Activated naive CD4-positive, alpha-beta T cell (primary cell): ENCODE measurements at regions not wholly inside any gene's neighbourhood (a gene's known extent, or its start where the extent isn't known, plus 50 kb on each side); places are given as distances from the start of the nearest gene placed in this dataset.
"Not testable (repeated sequence)": the region's sequence is repeated elsewhere in the genome, so short reads cannot be mapped to it uniquely, and the experiment has no call there.

ENCODE experiments used
- DNase-seq, 4 experiments: peaks; one replicate each; lab custom pipeline; 2025; lab: John Stamatoyannopoulos, UW

DNA sequence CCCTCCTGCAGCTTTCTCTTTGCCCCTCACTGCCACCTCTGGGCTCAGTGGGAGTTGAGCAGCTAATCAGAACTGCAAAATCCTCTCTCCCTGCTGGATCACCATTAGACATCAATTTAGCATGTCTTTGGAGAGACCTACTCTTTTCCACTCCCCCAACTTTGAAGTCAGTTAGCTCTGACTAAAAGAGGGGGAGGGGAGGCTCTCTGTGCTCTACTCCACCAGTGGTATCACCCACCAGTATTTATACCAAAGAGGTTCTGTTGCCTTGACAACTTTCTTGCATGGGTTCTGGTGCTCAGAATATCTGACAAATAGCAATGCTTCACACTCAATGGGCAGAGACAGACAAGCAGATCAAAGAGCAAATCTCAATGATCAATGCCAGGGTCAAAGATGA is 146.2 kb upstream of the ROPN1 start:
- no peak for DNase-seq

DNA sequence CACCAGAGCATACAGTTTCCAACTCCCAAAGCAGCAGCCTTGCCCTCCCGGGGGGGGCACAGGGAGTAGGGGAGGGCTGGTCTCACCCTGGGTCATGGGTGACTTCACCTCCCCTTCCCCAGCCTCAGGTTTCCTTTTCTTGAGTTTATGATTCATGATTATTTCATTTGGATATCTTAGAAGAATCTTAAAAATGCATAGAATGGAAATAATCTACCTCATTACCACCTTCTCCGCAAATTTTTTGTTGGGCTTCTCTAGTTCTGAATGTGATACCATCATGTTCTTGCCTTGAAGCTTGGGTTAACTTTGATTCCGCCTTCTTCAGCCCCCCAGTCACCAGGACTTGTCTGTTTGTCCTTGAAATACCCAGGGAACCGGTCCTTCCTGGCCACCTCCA is 148.8 kb upstream of the ROPN1 start:
- DNase-seq = no peak

DNA sequence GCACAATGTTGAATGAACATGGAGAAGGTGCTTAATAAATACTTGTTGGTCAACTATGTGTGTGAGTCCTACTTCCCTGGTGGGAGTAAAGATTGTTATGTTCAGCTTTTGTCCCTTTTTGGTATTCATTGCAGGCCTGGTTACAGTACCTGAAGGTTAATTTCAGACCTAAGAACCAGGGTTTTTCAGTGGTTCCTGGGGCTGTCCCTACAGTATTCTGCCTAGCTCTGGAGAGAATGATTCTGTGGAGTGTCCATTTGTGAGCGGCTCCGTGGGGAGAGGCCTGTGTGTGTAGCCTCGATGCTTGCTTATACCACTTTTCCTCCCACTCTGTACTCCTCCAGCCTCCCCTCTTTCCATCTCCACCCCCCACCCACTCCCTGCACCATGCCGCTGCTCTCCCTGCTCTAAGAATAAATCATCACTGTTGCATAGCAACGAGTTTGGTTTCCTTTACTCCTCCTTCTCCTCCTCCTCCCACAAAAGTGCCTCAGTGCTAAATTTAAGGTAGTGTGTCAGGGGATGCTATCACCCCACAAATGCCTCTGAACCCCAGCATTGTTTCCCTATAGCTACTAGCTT is 150.6 kb upstream of the ROPN1 start:
- no peak for DNase-seq

DNA sequence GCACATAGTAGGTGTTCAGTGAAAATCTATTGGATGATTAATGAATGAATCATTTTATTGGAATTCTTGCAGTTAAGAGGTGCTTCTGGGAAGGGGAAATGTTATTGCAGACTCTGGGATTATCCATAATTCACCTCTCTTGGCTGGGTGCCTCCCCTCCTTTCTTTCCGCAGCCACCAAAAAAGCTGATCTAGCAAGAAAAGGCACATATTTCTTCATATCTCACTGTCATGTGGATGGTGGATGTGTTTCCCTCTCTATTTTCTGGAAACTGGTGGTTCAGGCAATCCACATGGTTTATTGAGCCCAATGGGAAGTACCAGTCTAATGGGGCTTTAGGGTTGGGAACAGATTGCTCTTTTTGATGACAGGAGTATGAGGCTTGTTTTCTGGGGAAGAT is 151.1 kb upstream of the ROPN1 start:
- no peak for DNase-seq

GRCh38 chr3:124144035-124144814 is 152.3 kb upstream of the ROPN1 start:
- DNase-seq = no peak

DNA sequence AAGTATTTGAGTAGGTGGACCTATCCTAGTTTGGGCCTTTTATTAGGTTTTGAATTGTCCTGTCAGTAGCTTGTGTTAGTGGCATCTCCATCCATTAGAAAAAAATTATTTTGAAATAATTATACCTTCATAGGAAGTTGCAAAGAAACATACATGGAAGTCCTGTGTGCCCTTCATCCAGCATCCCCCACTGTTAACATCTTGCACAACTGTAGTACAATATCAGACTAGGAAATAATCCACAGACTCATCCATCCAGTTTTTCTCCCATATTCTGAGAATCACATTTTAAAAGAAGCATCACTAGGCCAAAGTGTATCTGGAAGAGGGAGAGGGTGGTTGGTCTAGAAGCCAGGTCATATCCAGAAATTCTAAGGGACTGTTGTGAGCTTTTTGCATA is 155.5 kb upstream of the ROPN1 start:
- no peak for DNase-seq

DNA sequence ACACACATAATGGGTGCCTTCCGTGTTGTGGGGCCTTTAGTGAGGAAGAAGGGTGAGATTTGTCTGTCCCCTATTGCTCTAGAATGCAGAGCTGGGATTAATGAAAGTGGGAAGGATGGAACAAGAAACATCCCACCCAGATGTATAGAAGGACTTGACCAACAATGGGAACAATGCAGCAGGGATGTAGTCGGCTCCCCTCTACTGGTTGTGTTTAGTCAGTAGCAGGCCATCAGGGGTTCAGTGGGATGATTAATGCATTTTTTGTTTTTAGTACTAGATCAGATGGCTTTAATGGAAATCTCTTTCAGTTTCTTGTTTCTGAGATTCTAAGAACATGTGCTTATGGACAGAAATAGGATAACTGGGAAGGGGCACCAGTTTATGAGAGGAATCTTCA is 156.0 kb upstream of the ROPN1 start:
- no peak for DNase-seq

DNA sequence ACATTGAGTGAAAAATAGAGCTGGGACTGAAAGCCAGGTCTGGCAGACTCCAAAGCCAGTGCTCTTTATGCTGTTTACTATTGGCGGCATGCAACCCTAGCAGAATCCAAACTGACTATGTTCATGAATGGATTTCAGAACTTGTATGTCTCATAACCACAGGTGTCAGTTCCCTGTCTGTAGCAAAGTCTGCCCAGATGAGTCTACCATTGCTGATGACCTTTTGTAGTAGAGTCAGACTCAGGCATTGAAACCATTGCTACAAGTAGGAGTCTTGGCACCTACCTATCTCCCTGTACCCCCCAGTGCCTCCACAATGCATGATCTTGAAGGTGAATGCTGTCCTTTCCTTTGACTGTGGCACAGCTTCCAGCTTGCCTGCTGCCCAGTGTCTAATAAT is 157.2 kb upstream of the ROPN1 start:
- no peak for DNase-seq

- no peak for DNase-seq
Measured at GRCh38 chr3:124149771-124150170, 157.8 kb upstream of the ROPN1 start.

DNA sequence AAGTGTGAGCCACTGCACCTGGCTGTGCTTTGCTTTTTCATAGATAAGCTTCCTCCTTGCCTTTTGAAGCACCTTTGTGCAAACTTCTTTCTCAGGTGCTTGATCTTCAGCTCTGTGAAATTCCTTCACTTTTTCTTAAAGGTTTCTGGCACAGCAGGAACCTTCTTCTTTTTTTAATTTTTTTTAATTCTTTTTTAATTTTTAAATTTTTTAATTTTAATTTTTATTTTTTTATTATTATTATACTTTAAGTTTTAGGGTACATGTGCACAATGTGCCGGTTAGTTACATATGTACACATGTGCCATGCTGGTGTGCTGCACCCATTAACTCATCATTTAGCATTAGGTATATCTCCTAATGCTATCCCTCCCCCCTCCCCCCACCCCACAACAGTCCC is 161.0 kb upstream of the ROPN1 start:
- not testable (repeated sequence) for DNase-seq

DNA sequence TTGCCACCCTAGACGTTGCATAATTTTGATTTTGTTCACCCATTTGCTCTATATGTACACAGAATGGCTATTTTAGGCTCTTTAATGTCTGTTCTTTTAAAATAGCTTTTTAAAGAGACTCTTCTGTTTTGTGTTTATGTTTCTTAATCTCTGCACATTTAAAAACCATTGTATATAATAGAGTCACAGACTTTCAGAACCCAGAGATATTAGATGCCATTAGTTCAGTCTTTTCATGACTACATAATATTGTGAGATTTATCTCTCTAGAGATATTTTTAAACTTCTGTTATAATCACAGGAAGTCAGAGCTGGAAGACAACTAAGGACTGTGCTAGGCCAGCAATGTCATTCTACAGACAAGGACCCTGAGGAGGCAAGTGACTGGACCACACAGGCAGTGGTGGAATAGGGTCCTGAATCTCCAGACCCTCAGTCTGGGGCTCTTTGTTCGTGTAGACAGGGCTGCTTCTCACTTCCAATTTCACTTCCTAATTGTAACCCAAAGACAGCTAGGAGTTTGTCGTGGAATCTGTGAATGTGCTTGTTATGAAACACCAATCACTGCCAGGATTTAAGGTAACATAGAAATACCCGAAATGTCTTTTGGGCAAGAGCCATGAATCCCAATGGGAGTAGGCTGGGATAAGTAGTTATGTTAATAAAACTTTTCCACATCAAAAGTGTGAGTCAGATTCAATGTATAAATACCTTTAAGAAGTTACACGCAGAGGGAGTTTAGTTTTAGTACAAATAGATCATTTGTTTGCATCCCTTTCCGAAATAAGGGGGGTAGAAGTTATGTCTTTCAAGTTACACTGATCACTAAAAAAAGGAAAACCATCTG is 165.2 kb upstream of the ROPN1 start:
- no peak for DNase-seq

DNA sequence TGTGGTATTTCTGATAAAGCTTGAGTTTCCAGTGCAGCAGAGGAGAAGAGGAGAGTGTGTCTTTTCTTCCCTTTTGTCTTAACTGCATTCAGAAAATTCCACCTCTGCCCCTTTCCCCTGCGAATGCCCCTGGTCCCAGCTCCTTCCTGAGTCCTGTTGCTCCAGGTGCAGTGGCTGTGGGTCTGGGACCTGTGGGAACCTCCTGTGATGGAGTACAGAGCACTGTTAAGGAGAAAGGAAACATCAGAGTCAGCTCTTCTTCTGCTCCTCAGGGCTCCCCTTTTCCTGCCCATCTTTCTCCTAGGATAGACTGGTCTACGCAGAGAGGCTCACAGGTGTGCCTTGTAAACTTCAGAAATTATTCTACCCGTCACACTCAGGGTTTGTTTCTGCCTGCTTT is 165.8 kb upstream of the ROPN1 start:
- DNase-seq = no peak

DNA sequence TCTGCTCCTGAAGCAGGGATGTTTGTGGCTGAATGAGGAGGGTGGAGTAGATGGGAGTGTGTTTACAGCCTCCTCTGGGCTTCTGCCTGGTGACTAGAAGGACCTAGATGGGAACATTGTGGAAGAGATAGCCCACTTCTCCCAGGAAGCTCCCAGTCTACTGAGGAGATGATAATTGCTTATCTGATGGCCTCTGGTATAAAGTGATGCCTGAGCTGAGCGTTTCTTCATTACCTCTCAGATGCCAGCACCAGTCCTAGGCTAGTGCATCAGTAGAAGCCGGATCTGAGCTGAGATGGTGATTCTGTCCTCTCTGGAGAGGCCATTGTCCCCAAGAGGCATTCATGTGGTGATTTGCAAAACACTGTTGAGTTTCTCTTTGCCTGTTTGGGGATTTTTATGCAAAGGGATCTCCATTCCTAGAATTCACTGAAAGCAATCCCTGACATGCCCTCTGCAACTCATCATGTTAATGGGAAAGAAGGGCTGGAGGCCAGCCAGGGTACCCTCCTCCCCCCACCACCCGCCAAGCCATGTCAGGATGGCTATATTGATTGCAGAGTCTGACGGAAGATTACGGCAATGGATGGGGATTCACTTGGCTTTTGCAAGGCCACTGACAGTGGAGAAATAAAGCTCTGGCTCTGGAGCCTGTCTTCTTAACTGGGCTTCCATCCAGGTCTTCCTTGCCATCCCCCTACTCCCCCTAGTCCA is 166.4 kb upstream of the ROPN1 start:
- no peak for DNase-seq

DNA sequence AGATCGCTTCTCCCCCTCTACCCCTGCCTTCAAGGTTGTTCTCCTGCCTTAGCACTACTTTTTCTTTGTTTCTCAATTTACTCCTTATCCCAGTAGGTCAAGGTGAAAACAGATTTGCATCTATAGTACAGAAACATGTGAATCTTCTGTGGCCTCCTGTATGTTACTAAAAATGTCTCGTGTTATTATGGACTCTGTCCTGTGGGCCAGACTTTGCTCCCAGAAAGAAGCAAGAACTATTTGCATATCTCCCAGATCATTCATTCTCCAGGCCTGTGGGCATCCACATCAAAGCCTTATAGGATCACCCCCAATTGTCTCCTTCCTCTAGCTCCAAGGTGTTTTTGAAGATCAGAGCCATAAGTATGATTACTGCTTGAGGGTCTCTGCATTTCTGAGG is 169.5 kb upstream of the ROPN1 start:
- DNase-seq = no peak

GRCh38 chr3:124163689-124164088 is 171.8 kb upstream of the ROPN1 start:
- DNase-seq = no peak

DNA sequence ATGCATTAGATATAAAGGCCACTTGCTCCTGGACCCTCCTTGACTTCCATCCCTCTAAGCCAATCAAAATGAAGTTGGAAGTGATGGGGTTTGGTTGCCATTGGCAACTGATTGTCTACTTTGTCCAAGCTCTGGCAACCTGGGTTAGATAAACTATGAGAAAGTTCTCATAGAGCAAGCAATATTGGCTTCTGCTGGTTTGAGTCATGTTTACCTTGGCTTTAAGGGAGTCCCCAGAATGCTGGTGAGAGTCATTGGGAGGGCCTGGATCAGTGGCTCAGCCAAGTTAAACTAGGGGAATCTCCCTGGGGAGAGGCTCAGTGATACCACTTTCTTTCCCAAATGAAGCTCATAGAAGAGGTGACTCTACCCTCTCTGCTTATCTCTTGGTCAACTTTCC is 176.3 kb upstream of the ROPN1 start:
- DNase-seq = no peak

DNA sequence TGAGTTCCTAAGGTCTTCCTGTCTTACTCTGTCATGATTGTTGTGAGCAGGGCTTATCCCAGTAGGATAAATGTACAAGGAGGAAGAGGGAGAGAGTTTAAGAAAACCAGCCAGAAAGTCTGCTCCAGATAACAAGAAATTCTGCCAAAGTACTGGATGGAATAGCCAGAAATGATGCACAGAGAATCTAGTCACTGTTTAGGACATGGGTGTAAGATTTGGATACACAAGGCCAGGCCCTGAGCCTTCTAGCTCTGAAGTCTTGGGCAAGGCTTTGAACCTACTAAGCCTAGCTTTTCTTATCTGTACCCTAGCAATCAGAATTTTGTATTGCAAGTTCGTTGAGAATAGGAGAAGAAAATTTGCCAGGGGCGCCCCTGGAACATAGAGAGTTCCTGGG is 180.4 kb upstream of the ROPN1 start:
- DNase-seq = no peak

DNA sequence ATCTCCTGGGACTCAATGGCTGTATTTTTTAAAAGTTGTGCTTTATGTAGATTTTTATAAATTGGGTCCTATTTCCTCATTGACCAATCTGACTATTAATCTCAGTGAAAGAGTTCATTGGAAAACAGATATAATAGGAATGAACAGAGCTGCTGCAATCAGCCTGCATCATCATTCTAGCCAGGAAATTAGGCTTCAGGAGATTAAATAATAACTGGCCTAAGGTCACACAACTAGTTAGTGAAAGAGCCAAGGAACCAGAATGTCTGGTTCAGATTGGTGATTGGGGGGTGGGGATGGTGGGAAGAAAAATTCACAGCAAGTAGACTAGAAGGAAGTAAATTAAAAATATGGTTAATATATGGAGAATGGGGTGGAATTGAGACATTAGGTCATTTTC is 180.9 kb upstream of the ROPN1 start:
- DNase-seq = no peak

GRCh38 chr3:124174476-124174875 is 182.6 kb upstream of the ROPN1 start:
- DNase-seq = no peak

GRCh38 chr3:124174910-124175874 is 183.3 kb upstream of the ROPN1 start:
- DNase-seq = no peak

- DNase-seq = no peak
Measured at GRCh38 chr3:124177071-124177470, 185.1 kb upstream of the ROPN1 start.
